Omental fat pad (tissue), 3 donors: ENCODE measurements at regions not wholly inside any gene's neighbourhood (a gene's known extent, or its start where the extent isn't known, plus 50 kb on each side); places are given as distances from the start of the nearest gene placed in this dataset.

Source experiments
- ATAC-seq: fragments of 150-250 bp; one replicate; pipeline ENCODE4 v1.9.1; 2016; ENCODE audit warnings: mild to moderate bottlenecking, moderate library complexity; ENCODE audit not compliant: low FRiP score
- DNase-seq: peaks from one replicate; pipeline ENCODE4 v3.0.0-alpha.2; 2019; ENCODE audit warnings: low spot score
- CTCF ChIP-seq, 3 donors: fragments of 450-650 bp; IDR thresholded peaks; one replicate each; pipeline ENCODE4 v1.5.1; 2016 to 2017; ENCODE audit warnings: antibody characterized with exemption in 3 of 3, mild to moderate bottlenecking in 3 of 3, moderate library complexity in 2 of 3

DNA sequence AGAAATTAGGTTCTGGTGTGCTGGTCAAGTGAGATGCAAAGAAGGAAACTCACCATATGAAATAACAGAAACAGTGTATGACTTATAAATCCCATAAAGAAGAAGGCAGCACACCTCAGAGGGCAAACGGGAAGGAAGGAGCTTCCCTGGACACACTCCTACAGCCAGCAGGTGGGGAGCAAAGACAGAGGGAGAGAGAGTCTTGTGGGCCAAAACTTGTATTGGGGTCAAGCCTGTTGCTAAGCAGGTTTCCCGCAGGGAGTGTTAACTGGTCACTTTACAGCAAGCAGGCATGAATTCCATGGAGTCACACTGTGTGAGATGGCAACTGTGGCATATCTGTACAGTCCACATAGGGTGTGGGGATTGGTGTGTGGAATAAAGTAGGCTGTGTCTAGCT lies 222.9 kb upstream of the NDN start:
- DNase-seq (no peak), ATAC-seq (no peak)
- no peak for TF ChIP-seq CTCF (IDR thresholded peaks at IDR 0.05)

DNA sequence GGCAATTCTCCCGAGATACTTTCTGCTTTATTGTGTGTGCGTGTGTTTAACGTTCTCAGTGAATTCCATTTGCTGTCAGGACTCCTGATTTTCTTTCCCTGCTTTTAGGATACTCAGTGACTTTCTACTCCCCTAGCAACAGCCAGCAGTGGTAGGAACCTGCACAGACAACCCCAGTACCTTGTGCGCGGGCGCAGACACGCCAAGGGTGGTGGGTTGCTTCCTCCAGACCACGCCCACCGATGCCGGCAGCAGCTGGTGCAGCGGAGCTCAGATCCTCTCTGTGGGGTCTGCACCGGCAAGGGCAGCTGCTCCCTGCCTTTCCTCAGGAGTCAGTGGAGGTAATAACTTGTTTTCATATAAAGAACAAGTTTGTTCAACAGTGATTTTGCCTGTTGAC lies 225.1 kb upstream of the NDN start:
- ATAC-seq (no peak), DNase-seq (no peak)
- no peak for TF ChIP-seq CTCF (IDR thresholded peaks at IDR 0.05)

DNA sequence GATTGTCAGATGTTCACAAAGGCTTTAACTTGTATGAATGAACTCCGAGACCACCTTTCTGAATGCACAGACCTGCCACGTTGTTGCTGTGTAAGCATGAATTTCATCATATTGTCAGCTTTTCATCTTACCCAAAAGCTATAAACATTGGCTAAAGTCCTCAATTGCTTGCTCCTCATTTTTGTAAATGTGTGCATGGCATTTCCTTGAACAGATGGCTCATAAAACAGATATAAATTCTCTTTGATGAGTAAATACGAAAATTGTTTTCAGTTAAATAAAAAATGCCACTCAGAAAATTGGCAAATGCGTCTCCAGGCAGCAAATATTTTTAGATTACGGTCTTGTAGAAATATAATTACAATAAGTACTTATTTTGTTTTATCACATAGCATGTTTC lies 226.0 kb upstream of the NDN start:
- ATAC-seq (no peak), DNase-seq (no peak)
- no peak for TF ChIP-seq CTCF (IDR thresholded peaks at IDR 0.05)

GRCh38 chr15:23913635-23914034 lies 226.5 kb upstream of the NDN start:
- DNase-seq (no peak), ATAC-seq (no peak)
- no peak for TF ChIP-seq CTCF (IDR thresholded peaks at IDR 0.05)

DNA sequence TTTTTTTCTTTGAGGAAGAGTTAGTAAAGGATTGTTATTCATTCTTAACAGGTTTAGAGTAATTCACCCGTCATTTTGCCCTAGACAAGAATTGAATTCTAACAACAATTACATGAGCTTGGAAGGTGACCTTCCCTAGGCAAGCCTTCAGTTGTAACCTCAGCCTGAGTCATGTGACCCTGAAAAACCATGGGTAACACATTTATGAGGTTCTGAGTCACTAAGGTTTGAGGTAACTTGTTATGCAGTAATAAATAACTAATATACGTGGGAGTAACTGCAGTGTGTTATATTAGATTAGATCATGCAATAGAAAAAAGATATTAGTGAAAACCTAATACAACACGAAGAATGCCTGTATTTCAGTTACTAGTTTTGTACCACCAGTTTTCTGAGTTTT lies 237.6 kb upstream of the NDN start:
- TF ChIP-seq CTCF (IDR thresholded peaks at IDR 0.05): no peak
- no peak for DNase-seq
- no peak for ATAC-seq

DNA sequence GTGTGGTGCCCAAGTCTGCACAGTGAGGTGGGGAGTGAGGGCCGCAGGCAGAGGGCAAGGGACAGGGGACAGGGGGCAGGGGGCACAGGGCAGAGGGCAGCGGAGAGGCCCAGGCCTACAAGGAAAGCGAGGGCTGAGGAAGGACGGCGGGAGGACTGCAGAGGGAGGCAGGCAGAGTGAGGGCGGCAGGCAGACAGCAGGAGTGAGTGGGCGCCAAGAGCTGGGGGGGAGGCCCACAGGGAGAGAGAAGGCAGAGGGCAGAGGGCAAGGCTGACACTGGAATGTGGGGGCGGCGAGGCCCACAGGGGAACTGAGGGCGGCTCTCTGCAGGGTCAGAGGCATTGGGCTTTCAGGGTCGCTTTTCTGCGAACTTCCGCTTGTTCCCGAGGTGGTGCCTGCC lies 267.8 kb upstream of the NDN start:
- DNase-seq (no peak), ATAC-seq (no peak)
- no peak for TF ChIP-seq CTCF (IDR thresholded peaks at IDR 0.05)

GRCh38 chr15:23983500-23984259 lies 296.6 kb upstream of the NDN start:
- no peak for TF ChIP-seq CTCF (IDR thresholded peaks at IDR 0.05)
- DNase-seq (no peak), ATAC-seq (no peak)
